ENCODE measurements at regions not wholly inside any gene's neighbourhood (a gene's known extent, or its start where the extent isn't known, plus 50 kb on each side); places are given as distances from the start of the nearest gene placed in this dataset.

DNA sequence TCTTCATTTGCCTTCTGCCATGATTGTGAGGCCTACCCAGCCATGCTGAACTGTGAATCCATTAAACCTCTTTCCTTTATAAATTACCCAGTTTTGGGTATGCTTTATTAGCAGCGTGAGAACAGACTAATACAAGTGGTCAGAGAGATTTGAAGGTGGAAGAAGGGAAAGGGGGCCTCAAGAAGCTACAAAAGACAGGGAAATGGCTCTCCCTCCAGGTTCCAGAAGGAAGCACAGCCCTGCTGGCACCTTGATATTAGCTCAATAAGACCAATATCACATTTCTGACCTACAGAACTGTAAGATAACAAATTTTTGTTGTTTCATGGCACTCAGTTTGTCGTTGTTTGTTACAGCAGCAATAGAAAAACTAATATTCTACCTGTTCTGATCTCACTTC lies 536.5 kb upstream of the MARCKS start:
- no peak for DNase-seq (ENCODE audit: low spot score in 2 of 2)
- H3K27ac ChIP-seq = no peak overlapping the region
- TF ChIP-seq POLR2A (IDR thresholded peaks at IDR 0.05) (no peak), CTCF (IDR thresholded peaks at IDR 0.05) (no peak), POLR2AphosphoS5 (IDR thresholded peaks at IDR 0.05) (no peak)
- no peak overlapping the region for H3K4me3 ChIP-seq
- no peaks in the 10 kb centered on the region for H3K9me3 ChIP-seq
- intact Hi-C loops (cut with DNase I; ENCODE audit: low total_unique reads) = no loop called here
- no peaks in the 10 kb centered on the region for H3K27me3 ChIP-seq
- H3K4me1 ChIP-seq = no peaks in the 10 kb centered on the region
- H3K36me3 ChIP-seq = no peaks in the 10 kb centered on the region

DNA sequence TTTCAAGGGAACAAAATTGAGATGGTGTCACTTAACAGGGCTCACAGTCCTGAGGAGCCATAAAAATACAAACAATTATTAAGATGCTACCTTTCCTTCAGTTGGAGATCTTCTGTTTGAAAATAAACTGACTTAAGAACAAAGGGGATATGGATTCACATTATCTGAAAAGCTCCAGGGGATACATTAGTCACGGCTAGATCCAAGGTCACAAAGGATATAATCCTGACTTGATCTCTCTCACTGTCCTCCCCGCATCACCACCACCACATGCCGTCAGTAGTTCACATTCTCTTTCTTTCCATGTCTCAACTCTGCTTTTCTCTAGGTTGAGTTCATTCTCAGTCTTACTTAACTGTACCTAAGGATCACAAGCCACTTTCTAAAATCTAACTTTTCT lies 530.4 kb upstream of the MARCKS start:
- intact Hi-C loops (cut with DNase I; ENCODE audit: low total_unique reads) = no loop called here
- TF ChIP-seq CTCF (IDR thresholded peaks at IDR 0.05) = no peak
- no peak for TF ChIP-seq POLR2AphosphoS5 (IDR thresholded peaks at IDR 0.05)
- TF ChIP-seq POLR2A (IDR thresholded peaks at IDR 0.05) = no peak
- Histone ChIP-seq H3K27me3 (no peaks in the 10 kb centered on the region), H3K4me3 (no peak overlapping the region), H3K36me3 (no peaks in the 10 kb centered on the region), H3K9me3 (no peaks in the 10 kb centered on the region), H3K4me1 (no peaks in the 10 kb centered on the region), H3K27ac (no peak overlapping the region)
- no peak for DNase-seq (ENCODE audit: low spot score in 2 of 2)

- Histone ChIP-seq H3K36me3 (no peaks in the 10 kb centered on the region), H3K27ac (no peak overlapping the region), H3K4me3 (no peak overlapping the region), H3K9me3 (no peaks in the 10 kb centered on the region), H3K4me1 (no peaks in the 10 kb centered on the region), H3K27me3 (no peaks in the 10 kb centered on the region)
- no peak for DNase-seq (ENCODE audit: low spot score in 2 of 2)
- intact Hi-C loops (cut with DNase I; ENCODE audit: low total_unique reads) = no loop called here
- TF ChIP-seq POLR2A (IDR thresholded peaks at IDR 0.05) (no peak), CTCF (IDR thresholded peaks at IDR 0.05) (no peak), POLR2AphosphoS5 (IDR thresholded peaks at IDR 0.05) (no peak)
Measured at GRCh38 chr6:113328886-113329381, 528.2 kb upstream of the MARCKS start.

DNA sequence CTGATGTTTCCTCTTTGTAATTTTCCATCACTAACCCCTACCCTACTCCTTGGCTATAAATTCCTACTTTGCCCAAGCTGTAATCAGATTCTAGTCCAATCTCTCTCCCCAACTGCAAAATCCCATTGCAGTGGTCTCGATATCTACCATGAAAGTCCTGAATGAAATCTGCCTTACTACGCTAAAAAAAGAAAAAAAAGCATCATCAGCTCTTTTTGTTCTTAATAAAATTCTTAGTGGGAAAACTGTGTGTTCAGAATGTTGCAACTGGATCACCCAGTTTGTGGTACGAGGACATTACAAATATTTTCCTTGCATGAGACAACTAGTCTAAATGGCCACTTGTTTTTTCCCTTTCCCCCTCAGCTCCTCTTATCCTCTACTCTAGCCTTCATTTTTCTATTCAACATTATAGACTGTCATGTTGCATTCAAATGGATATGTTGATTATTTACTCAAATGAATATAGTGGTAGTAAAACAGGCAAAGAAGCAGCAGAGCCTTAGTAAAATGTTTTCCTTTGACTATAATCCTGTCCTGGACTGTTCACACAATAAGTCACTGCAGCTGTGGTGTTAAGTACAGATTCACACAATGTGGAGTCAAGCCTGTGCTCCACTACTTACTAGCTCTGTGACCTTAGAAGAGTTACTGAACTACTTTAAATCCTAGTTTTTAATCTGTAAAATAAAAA lies 527.1 kb upstream of the MARCKS start:
- Histone ChIP-seq H3K36me3 (no peaks in the 10 kb centered on the region), H3K9me3 (no peaks in the 10 kb centered on the region), H3K4me3 (no peak overlapping the region), H3K4me1 (no peaks in the 10 kb centered on the region), H3K27me3 (no peaks in the 10 kb centered on the region), H3K27ac (no peak overlapping the region)
- no peak for DNase-seq (ENCODE audit: low spot score in 2 of 2)
- TF ChIP-seq POLR2A (IDR thresholded peaks at IDR 0.05) (no peak), CTCF (IDR thresholded peaks at IDR 0.05) (no peak), POLR2AphosphoS5 (IDR thresholded peaks at IDR 0.05) (no peak)
- intact Hi-C loops (cut with DNase I; ENCODE audit: low total_unique reads) = no loop called here

DNA sequence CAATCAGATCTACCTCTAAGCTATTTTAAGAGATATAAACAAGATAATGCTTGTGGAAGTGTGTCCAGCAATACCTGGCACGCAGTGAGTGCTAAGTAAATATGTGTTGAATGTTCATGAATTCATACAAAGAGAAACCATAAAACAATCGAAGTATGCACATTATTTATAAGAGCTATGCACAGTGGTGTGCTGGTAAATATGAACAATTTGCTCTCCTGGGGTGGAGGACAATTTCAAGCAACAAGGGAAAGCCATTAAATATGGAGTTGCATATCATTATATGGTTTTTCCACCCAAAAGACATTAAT lies 526.6 kb upstream of the MARCKS start:
- H3K27me3 ChIP-seq = no peaks in the 10 kb centered on the region
- DNase-seq (ENCODE audit: low spot score in 2 of 2) = no peak
- H3K36me3 ChIP-seq = no peaks in the 10 kb centered on the region
- no peaks in the 10 kb centered on the region for H3K4me1 ChIP-seq
- intact Hi-C loops (cut with DNase I; ENCODE audit: low total_unique reads) = no loop called here
- no peak overlapping the region for H3K27ac ChIP-seq
- H3K9me3 ChIP-seq = no peaks in the 10 kb centered on the region
- H3K4me3 ChIP-seq = no peak overlapping the region
- TF ChIP-seq POLR2AphosphoS5 (IDR thresholded peaks at IDR 0.05) = no peak
- no peak for TF ChIP-seq POLR2A (IDR thresholded peaks at IDR 0.05)
- TF ChIP-seq CTCF (IDR thresholded peaks at IDR 0.05) = no peak
